ENCODE measurements at regions not wholly inside any gene's neighbourhood (a gene's known extent, or its start where the extent isn't known, plus 50 kb on each side); places are given as distances from the start of the nearest gene placed in this dataset.

- DNase-seq: no peak
Measured at GRCh38 chr9:85249313-85249621, 492.5 kb downstream of the AGTPBP1 start.

- no peak for DNase-seq
Measured at GRCh38 chr9:85248514-85249312, 493.0 kb downstream of the AGTPBP1 start.

DNA sequence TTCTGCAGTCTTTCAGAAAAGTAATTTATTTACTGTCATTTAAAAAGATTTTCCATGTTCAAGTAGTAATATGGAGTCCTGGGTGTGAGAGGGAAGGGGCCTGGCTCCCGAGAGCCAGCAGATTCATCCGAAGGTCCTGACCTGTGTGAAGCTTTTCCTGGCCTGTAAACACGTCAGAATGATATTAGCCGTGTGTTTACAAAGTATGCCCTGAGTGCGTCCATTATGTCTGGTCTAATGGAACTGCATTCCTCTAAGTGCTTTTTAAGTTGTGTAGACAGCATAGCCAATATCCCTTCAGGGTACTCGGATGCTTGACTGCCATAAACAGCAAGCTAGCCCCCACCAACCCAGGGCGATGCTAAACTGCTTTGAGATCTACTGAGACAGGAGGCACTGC lies 495.2 kb downstream of the AGTPBP1 start:
- DNase-seq: no peak

GRCh38 chr9:85244856-85245255 lies 496.9 kb downstream of the AGTPBP1 start:
- no peak for DNase-seq

GRCh38 chr9:85243977-85244376 lies 497.8 kb downstream of the AGTPBP1 start:
- no peak for DNase-seq

DNA sequence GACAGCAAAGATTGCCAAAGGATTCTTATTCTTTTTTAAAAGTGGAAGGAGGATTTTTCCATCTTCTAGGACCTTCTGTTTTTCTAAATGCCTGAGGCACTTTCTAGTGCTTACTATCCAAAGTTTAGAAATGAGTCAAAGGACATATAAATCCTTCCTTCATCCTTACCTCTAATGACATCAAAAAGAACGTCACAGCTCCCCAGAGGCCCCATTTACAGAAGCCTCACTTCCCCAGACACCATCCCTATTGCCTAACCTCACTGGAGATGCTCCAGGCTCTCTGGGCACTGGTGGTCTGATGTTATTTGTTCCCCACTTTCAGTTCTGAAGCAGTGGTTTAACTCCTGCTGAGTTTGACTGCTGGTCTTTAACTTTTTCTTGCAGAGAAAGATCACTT lies 504.3 kb downstream of the AGTPBP1 start:
- DNase-seq: no peak

GRCh38 chr9:85230081-85230480 lies 511.7 kb downstream of the AGTPBP1 start:
- no peak for DNase-seq

DNA sequence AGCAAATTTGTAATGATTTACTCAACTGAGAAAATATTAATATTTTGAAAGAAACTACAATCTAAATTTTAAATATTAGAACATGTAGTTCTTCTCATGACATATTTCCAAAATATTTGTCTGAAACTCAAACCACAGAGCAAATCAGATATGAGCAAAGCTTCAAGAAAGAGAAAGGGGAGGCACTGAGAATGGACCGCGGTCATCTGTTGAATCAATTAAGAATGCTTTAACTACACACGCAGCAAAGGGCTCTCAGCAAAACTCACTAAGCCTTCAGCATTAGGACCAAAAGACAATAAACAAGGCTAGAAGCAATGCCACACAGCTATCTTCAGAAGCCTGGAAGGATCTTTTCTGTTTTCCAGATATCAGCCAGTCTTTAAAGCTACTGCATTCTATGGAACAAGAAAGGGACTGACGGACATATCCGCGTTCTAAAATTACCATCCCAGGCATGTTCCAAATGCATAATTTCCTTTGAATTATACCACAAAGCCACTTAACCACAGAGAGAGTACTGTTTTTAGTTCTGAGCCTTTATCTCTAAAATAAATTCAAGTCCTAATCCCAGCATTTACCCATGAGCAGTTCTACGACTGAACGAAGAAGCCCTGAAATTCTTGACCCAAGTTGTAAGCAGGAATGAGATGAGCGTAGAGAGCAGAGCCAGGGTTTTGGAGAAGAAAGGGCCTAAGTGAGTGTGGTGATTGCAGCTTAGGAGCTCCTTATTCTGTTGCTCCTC lies 513.5 kb downstream of the AGTPBP1 start:
- no peak for DNase-seq

DNA sequence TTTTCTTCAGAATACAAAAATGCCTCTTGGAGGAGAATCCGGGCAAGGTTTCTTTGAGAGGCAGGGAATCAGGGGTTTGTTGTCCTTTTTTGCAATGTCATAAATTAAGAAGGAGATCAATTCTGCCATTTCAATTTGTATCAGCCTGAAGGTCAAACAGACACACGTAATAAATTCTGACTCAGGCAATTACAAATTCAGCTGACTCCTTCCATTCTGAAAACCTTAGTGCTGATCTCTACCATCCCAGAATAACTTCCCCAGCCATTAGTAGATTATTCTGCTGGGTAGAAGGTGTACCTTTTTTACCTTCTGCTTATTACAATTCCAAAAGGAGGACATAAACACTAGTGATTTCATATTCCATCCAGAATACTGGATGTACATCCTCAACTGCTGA lies 516.6 kb downstream of the AGTPBP1 start:
- DNase-seq: no peak

DNA sequence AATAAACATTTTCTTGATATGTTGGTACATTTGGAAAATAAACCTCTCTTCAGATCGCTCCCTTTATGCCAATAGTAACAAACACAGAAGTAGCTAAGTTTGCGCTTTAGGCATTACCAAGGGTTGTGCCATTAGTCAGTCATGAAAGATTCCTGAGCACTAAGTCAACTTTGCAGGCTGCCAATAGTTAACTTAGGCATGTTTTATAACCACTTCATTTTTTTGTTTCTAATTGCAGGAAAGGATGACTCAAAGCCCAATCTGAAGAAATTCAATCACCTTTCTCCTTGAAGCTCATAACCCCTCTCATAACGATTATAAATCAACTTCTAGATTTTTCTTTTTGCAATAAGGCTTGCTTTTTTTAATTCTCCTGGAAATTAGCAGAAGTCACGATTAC lies 517.0 kb downstream of the AGTPBP1 start:
- no peak for DNase-seq

DNA sequence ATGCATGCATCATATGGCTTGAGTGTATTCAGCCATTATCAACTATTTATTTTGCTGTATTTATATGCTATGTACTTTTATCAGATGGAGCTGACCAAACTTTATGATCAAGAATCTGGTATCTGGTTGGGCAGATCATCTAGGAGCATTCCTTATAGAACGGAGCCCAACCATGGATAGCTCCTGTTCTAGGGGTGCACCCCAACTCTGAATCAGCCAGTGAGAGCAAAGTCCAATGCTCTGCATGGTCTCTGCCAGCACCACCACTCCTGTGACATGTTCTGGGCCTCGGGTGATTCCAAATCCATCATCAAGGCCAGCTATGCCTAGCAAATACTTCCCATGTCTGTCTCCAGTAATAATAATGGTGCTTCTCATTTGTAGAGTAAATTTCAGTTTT lies 517.5 kb downstream of the AGTPBP1 start:
- DNase-seq: no peak

DNA sequence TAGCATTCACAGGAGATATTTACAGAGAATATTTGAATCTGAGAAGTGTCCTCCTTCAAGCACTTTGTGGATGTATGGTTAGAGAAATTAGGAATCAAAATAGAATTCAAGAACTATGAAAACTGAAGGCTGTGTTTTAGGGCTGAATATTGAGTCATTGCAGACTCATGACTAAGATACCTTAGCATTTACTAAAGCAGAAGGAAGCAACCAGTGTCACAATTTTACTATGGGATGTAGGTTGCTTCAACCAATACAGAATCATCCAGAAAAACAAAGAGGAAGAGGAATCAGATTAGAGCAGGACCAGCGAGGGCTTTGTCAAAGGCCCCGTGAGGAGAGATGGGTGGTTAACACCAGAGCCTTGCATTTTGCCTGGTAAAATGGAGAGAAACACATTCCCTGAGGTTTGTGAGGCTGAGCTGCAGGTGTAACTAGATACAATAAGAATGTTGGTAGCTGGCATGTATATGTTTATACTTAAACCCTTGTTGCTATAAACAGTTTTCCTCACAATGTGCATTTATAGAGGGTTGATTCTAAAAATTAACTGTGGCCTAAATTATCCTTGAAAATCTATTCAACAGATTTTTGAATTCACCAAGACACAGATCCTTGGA lies 518.1 kb downstream of the AGTPBP1 start:
- no peak for DNase-seq

GRCh38 chr9:85216601-85217000 lies 525.2 kb downstream of the AGTPBP1 start:
- DNase-seq: no peak

DNA sequence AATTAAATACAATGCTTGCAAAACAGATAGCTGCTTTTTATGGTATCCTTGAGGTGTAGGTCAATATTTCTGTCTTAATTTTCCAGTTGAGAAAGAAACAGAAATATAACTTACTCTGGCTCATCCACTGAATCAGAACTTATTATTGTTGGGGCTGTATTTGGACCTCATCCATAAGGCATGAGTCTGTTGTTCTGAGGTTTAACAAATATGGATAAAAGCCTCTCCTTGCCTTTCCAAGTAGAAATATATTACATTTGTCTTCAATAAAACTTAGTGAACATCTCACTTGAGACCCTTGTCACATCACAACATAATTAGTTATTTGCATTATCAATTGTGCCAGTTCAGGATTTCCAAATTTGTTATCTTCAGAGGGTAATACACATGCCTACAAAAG lies 525.8 kb downstream of the AGTPBP1 start:
- no peak for DNase-seq

DNA sequence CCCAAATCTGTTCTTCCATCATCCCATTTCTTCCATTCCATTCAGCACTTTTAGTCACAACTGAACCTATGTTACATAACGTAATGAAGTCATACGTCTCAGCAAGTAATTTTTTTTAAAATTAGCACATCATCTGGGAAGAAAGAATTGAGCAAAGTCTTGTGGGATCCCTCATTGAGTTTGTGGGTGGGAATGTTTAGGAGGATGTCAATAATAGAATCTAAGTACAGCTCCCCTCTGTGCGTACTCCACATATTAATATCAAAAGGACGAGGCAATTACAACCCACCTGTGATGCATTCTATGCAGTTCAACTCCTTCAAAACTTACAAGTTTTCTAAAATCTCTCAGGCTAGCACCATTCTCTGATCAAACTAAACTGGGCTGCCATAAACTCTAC lies 526.3 kb downstream of the AGTPBP1 start:
- no peak for DNase-seq

GRCh38 chr9:85213650-85214607 lies 527.8 kb downstream of the AGTPBP1 start:
- no peak for DNase-seq

DNA sequence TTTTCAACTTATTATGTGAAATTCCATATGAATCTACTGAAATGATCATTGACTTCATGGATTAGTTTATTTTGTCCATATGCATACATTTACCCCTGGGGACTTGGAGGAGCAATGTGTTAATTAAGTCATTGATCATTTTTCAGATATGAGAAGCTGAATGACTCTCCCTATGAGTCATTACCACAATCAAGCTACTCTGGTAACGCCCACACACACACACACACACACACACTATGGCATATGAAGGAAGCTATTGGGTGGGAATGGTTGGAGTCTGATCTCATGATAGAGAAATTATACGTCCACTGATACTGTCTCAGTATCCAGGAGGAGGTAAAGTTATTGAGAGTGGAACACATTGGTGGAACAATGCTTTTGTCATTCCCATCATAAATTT lies 528.9 kb downstream of the AGTPBP1 start:
- no peak for DNase-seq

DNA sequence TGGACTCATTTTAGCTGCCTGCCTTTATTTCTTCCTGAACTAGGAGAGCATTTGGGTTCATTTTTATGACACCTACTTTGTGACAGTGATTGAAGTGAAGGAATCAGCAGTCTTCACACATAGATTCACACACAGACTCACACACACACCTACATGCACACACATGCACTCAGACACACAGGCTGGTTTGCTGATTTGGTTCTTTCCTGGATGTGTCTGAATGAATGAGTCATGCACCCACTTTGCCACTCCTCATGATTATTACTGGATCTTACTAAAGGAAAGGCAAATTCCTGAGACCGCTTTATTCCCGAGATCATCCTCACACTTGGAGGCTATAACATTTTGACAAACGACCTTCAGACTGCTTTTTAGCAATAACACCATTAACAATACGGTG lies 529.5 kb downstream of the AGTPBP1 start:
- no peak for DNase-seq

DNA sequence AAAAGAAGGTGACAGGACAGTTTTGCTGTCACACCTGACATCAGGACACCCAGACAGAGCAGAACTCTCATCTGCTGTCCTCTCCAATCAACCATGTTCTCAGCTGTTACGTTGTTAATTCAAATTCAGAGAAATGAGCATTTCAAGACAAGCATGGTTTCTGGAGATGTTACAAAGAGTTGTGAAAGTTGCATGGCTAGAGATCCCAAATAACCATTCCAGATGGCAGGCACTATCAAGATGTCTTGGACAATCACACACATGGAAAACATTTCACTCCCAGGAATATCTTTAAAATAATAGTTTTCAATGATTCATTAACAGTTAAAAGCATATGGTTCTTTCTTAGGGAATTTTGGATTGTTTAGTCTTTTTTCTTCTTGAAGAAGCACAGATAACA lies 533.1 kb downstream of the AGTPBP1 start:
- no peak for DNase-seq

GRCh38 chr9:85204176-85204575 lies 534.6 kb downstream of the NTRK2 start:
- no peak for DNase-seq

GRCh38 chr9:85202596-85202995 lies 533.1 kb downstream of the NTRK2 start:
- no peak for DNase-seq

DNA sequence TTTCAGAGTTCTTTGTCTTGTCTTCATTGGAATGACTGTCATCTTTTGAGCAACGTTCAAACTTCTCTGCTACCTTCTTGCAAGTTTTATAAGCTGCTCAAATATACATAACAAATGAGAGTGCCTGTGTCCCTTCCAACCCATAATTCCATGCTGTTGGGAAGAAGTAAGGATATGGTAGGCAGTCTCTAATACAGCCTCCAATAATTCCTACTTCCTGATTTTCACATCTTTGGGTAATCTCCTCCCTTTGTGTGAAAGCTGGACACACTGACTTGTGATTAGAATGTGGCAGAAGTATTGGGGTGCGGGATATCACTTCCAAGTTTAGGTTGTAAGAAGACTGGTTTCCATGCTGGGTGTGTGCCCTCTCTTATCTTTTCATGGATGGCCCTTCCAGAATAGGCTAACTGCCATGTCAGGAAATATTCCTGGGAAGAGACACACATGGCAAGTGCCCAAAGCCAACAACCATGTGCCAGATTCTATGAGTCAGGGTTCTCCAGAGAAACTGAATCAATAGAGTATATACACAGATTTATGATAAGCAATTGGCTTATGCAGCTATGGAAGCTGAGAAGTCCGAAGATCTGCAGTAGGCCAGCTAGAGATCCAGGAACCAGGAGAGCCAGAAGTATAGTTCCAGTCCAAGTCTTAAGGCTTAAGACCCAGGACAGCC lies 531.3 kb downstream of the NTRK2 start:
- no peak for DNase-seq
